HG03095 (cell line): ENCODE measurements at regions not wholly inside any gene's neighbourhood (a gene's known extent, or its start where the extent isn't known, plus 50 kb on each side); places are given as distances from the start of the nearest gene placed in this dataset.

ENCODE experiments used
- ATAC-seq: cut with Tn5 transposase; IDR thresholded peaks from one replicate; pipeline ENCODE4 v1.9.1; 2021; ENCODE audit warnings: moderate library complexity; ENCODE audit not compliant: unreplicated experiment

- no peak for ATAC-seq
Observed at GRCh38 chr1:113219377-113219776, 146.4 kb downstream of the LRIG2 start.

- no peak for ATAC-seq
Observed at GRCh38 chr1:113219828-113220227, 146.8 kb downstream of the LRIG2 start.

DNA sequence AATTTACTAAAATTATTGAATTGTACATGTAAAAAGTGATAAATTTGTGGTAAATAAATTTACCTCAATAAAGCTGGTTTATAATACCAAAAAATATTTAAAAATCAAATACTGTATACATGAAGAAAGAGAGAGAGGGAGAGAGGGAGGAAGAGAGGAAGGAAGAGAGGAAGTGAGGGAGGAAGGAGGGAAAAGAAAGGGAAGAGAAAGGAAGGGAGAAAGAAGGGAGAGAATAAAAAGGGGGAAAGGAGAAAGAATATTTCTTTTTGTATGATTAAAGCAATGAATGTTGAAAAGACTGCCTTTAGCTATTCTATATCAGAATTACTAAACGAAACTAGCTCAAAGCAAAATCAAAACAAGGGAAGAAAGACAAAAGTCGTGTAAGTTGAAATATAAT, 150.0 kb downstream of the LRIG2 start:
- no peak for ATAC-seq

- no peak for ATAC-seq
Observed at GRCh38 chr1:113223546-113223945, 150.5 kb downstream of the LRIG2 start.

DNA sequence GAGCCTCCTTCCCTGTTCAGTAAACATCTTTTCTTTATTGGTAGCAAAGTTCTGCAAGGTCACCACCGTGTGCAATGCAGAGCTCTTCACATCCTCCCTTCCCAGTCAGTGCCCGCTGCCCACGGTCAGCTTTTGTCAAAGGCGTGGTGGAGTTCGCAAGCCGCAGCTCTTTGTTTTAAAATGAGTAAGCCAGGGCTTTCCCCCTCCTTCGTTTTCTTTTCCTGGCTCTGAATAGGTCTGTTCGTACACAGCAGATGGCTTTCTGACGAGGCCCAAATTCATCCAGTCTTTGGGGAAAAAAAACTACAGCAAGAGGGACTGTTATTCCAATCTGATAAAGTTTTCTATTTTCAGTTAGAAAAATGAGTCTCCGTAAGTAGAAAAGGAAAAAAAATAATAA, 153.2 kb downstream of the LRIG2 start:
- ATAC-seq = peak; percentile 92

DNA sequence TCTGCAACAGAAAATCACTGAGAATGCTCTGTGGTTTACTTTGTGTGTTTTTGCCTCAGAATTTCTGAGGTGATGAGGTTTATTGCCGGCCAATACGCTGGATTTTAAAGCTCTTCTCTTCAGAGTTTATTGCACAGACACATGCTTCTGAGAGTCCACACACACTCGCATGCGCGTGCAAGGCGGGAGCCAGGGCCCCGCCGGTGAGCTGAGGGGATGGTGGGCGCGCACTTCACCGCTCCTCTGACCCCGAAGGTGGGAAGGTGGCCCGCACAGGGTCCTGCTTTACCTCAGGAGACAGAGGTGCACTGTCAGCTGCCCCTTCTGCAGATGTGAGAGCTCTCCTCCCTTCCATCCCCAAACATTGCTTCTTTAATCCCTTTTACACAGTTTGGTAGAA, 158.4 kb upstream of the MAGI3 start:
- no peak for ATAC-seq

DNA sequence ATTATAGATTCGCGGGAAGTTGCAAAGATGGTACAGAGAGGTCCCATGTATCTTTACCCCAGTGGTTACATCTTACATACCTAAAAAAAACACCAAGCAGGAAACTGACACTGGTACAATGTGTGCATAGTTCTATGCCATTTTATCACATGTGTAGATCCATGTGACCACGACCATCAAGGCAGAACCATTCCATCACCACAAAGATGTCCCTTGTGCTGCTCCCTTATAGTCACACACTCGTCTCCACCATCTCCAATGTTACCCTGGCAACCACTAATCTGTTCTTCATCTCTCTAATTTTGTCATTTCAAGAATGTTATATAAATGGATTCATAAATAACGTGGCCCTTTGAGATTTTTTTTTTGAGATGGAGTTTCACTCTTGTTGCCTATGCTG, 156.9 kb upstream of the MAGI3 start:
- no peak for ATAC-seq

DNA sequence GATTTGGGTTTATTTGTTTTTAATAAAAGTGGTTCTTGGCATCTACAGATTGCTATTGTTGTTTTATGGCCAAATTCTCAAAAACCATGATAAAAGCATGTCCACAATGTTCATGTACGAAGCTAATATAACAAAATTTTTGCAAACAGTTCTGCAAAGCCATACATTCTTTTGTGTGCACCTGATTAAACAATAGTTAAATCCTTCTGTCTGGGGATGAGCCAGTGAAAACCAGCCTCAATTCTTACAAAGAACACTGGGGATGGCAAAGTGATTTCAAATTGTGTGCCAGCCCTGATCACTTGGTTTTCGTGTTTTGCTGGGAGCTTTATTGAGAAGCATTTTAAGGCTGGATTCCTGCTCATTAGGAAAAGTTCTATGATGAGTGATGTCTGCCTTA, 149.1 kb upstream of the MAGI3 start:
- no peak for ATAC-seq

GRCh38 chr1:113242481-113242880, 147.8 kb upstream of the MAGI3 start:
- ATAC-seq = no peak

GRCh38 chr1:113243529-113243928, 146.8 kb upstream of the MAGI3 start:
- no peak for ATAC-seq

- ATAC-seq = no peak
Observed at GRCh38 chr1:113244112-113244820, 146.0 kb upstream of the MAGI3 start.

- no peak for ATAC-seq
Observed at GRCh38 chr1:113245252-113245651, 145.1 kb upstream of the MAGI3 start.

GRCh38 chr1:113246929-113247328, 143.4 kb upstream of the MAGI3 start:
- no peak for ATAC-seq

DNA sequence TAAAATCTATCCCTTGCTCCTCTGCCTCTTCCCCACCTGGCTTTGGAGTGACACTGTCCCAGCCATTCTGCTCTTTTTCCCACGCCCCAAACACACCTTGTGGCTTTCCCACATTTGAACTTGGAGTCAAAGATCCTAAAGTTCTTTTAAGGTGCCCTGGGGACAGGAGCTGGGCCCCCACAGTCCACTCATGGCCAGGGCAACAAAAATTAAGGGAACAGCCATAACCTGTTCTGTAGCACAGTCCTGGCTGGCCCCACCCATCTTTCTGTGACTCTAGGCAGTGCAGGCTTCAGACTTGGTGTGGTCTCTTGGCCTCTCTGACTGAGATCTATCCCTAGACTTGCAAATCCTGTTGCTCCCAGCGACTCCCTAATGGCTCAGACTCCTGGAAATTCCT, 143.0 kb upstream of the MAGI3 start:
- no peak for ATAC-seq

DNA sequence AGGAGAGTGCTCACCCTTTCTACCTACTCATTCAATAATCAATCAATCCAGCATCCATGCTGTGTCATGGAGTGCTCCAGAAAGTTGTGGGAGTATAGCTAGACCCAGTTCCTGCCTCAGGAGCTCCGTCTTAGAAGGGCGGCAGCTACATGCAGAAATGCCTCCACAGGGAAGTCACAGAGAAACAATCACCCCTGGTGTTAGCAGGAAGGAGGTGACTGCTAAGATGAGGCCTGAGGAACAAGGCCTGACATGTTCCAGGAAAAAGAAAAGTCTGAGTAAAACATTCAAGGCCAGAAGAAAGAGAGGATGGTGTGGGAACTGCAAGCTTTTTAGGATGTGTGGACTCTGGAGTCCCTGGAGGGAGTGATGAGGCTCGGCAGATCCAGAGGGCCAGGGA, 142.5 kb upstream of the MAGI3 start:
- no peak for ATAC-seq

GRCh38 chr1:113248494-113248893, 141.8 kb upstream of the MAGI3 start:
- ATAC-seq = no peak

DNA sequence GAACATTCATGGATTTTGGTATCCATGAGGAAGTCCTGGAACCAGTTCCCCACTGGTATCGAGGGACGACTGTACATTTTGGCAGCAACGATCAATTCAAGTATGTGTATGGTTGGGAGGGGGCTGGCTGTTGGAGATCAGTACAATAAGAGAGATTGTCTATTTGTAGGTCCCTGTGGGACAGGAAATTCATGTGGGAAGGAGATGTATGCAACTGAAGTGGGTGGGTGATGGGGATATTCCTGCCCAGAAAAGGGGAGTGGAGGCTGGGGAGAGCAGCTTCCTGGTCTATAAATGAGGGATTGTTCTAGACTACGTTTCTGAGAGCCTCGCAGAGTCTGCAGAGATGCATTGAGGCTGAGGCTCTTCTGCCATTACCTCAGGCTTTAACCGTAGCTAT, 140.2 kb upstream of the MAGI3 start:
- no peak for ATAC-seq

DNA sequence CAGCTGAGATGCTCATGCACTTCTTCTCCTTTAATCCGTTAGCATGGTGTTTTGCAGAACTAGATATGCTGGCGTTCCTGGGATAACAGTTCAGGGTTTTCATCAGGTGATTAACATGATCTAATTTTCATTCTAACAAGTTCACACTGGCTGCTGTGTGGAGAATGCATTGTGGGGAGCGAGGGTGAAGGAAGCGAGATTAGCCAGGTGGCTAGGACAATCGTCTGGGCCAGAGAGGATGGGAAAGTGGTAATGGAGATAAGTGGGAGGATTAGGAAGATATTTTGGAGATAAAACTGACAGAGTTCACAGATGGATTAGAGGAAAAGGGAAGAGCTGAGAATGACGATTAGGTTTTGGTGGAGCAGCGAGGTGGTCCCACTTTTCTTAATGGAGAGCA, 138.1 kb upstream of the MAGI3 start:
- ATAC-seq = no peak

DNA sequence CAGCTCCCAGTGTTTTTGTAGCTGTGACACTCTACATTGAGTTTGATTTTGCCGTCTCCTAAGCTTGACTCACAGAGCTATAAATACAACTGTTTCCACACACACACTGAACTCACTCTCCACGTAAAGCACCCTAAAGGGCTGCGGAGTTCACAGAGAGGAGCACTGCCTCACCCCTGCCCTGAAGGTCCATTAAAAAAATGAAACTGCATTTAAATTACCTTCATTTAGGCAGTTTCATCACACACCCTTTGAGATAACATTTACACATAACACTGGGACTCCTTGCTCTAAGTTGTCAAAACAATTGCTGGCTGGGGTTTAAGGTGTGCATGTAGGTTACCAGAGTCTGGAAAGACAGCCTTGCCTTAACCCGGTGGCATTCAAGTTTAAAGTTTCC, 137.1 kb upstream of the MAGI3 start:
- ATAC-seq = no peak

- no peak for ATAC-seq
Observed at GRCh38 chr1:113253590-113253989, 136.7 kb upstream of the MAGI3 start.

DNA sequence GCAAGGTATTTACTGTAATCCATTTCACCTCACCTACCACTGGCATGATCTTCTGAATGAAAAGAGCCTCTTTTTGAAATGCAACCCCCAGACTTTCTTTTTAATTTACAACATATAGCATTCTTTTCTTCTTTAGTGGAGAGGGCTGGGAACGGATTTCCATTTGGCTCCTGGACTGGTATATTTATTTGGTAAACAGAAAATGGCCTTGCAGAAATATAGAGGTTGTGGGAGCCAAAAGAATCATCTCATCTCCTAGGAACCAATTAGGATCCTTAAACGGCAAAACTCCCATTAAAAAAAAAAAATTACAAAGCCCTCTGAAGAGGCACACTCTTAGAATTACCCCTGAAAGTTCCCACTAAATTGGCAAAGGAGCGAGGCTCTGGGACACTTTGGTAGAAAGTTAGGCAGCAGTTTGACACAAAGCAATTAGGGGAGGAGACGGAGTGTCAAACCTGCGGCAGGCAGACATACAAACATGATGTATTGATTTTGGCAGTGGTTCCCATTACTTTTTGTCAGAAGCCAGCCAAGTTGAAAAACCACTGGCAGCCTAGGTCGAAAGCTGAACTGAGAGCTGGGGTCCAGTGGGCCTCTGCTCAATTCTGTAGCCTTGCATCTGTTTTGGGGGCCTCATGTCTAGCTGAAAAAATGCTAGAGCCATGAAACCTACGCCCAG, 135.1 kb upstream of the MAGI3 start:
- ATAC-seq = no peak

DNA sequence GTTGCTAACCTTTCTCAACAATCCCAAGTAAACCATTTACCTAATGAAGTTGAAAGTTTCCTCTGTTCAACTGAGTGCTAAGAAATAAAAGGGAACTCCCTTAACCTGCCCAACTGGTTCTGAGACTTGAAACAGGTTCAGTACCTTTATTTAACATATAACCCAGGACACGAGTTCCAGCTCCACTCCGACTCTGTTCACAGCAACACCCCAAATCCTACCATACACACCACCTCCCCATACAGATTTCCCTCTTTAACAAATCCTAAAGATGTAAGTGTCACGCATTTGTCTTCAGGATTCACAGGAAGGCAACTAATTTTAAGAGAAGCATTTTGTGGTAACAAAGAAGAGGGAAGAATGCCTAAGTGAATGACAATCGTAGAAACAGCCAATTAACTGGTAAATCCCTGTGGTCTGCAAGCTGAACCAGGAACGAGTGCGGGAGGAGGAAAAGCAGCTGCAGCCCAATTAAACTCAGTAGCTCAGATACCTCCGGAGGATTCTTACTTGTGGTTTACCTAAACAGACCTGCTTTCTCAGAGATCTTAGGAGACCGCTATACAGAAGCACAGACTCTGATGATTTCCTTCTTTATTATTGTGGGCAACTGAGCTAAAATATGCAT, 134.5 kb upstream of the MAGI3 start:
- ATAC-seq = no peak
